HG02588 (cell line): ENCODE measurements at regions not wholly inside any gene's neighbourhood (a gene's known extent, or its start where the extent isn't known, plus 50 kb on each side); places are given as distances from the start of the nearest gene placed in this dataset.
"Not testable (repeated sequence)": the region's sequence is repeated elsewhere in the genome, so short reads cannot be mapped to it uniquely, and the experiment has no call there.

ENCODE experiments used
- ATAC-seq: cut with Tn5 transposase; IDR thresholded peaks from one replicate; pipeline ENCODE4 v1.9.1; 2021; ENCODE audit warnings: mild to moderate bottlenecking, moderate library complexity; ENCODE audit not compliant: unreplicated experiment

DNA sequence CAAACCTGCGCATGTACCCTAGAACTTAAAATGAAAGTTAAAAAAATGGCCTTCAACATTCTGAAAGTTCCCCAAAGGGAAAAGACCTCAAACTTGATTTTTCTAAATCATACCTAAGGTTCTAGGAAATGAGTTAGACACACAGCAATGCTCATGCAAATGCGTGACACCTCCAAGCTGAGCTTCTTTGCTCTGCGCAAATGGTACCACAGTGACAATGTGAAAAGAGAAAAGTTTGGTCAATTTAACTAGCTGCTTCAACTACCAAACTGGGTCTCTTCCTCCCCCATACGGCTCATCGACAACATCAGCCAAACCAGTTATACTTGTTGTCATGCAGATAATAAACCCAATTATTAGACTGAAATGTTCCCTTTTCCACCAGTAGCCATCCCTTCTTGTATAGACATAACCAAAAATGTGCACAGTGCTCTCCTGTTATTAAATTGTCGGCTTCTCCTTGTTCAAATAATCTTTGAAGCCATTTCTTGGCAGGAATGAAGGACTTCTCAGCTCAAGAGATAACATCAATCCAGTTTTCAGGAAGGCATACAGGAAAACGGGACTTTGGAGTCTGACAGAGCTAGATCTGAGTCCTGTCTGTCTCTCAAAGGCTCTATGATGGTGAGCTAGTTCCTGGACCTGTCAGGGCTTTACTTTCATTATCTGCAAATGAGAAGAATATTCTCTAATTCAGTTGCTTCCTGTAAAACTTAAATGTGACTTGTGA is 185.6 kb upstream of the NR3C1 start:
- no peak for ATAC-seq

DNA sequence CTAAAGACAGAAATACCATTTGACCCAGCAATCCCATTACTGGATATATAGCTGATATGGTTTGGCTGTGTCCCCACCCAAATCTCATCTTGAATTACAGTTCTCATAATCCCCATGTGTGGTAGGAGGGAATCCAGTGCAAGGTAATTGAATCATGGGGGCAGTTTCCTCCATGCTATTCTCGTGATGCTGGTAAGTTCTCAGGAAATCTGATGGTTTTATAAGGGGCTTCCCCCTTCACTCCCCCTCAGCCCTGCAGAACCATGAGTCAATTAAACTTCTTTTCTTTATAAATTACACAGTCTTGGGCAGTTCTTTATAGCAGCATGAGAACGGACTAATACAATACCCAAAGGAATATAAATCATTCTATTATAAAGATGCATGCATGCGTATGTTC is 184.6 kb upstream of the NR3C1 start:
- not testable (repeated sequence) for ATAC-seq

GRCh38 chr5:143586781-143587362 is 183.4 kb upstream of the NR3C1 start:
- no peak for ATAC-seq

DNA sequence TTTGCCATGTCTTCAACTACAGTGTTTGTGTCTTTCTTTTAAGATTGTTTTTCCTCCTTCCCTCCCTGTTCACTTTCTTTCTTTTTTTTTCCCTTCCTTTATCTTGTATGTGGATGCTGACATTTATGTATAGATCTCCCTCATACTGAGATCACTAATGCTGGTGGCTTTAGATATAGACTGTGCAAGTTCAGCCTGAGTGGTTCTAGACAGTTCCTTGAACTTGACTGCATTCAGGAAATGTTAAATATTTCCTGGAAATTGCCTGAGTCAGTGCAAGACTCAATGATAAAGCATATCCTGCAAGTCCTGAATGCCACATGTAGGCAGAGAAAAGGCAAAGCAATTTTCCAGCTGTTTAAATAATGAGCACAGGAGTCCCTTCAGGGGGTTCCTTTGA is 182.5 kb upstream of the NR3C1 start:
- ATAC-seq = no peak

DNA sequence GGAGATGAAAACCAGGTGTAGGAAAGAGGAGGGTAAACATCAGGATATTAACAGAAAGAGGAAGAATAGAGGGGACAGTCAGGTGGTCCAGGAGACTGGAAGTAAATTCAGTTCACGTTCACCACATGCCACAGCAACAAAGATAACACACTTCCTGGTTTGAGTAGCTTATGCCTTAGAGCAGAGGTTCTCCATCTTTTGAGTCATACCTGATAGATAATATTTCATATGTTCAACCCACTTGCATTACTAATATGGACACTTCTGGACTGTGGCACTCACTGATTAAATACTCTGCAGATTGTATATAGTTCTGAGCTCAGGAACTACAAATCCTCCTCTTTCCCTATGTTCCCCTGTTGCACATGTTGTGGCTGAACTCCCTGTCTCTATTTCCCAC is 179.9 kb upstream of the NR3C1 start:
- no peak for ATAC-seq

- no peak for ATAC-seq
Observed at GRCh38 chr5:143582869-143583268, 179.4 kb upstream of the NR3C1 start.

GRCh38 chr5:143582176-143582575 is 178.7 kb upstream of the NR3C1 start:
- no peak for ATAC-seq

DNA sequence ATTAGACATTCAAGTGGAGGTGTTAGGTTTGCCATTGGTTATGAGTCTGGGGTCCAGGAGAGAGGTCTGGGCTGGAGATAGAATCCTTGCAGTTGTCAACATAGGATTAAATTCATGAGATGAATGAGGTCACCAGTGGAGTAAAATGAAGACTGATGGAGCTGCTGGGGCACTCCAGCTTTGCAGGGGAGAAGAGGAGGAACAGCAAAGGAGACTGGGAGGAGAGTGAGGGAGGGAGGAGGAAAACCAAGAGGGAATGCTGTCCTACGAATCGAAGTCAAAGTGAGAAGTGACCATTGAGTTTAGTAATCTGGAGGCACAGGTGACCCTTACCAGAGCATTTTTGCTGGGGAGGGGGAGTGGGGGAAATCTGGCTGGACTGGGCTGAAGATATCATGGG is 178.2 kb upstream of the NR3C1 start:
- ATAC-seq = no peak

GRCh38 chr5:143581147-143581546 is 177.7 kb upstream of the NR3C1 start:
- ATAC-seq = no peak

- ATAC-seq = no peak
Observed at GRCh38 chr5:143576711-143577484, 173.4 kb upstream of the NR3C1 start.

- ATAC-seq = no peak
Observed at GRCh38 chr5:143575286-143575685, 171.8 kb upstream of the NR3C1 start.

DNA sequence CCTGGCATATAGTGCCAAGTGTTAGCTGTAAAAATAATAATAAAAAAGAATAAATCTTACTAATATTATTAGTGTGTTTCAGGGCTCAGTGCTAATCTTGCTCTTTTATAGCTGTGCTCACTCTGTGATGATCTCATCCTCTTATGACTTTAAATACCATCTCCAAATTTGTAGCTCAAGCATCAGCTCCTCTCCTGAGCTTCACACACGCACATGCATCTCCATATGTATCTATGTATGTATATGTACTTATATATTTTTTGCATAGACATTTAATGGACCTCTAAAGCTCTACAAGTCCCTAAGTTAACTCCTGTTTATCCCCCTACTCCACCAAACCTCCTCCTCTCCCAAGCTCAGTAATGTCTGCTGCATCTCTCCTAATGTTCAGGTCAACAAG is 170.8 kb upstream of the NR3C1 start:
- ATAC-seq = no peak

GRCh38 chr5:143573568-143574170 is 170.2 kb upstream of the NR3C1 start:
- no peak for ATAC-seq

DNA sequence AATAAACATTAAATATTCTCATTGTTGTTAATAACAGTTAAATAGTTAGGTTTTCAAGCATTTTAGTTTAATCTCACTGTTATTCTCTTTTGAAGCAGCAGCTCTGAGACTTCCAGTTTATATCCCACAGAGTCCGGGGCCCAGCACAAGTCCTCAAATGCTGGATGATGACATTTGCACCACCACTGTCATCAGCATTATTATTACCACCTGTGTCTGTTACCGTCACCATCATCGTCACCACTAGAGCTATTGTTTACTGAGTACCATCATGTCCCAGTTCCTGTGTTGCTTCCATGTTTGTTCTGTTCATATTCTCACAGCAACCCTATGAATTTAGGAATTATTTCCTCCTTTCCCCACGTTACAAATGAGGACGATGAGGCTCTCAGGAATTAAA is 169.2 kb upstream of the NR3C1 start:
- no peak for ATAC-seq

GRCh38 chr5:143571642-143572624 is 168.4 kb upstream of the NR3C1 start:
- no peak for ATAC-seq

DNA sequence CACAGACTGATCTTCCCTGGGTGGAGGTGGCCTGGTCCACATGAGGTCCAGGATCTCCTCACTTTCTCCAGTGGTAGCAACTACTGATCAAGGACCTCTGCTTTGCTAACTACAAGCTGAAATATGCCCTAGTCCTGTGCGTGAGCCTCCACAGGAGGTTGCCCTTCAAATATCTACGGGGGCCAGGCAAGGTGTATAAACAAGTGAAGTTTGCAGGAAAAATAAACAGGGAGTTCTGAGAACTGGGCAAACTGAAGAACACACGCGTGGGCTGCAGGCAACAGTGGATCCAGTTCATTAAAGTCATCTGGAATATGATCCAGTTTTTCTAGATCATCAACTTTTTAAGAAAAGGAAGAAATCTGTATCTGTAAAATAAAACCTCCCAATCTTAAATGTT is 167.5 kb upstream of the NR3C1 start:
- ATAC-seq = no peak

DNA sequence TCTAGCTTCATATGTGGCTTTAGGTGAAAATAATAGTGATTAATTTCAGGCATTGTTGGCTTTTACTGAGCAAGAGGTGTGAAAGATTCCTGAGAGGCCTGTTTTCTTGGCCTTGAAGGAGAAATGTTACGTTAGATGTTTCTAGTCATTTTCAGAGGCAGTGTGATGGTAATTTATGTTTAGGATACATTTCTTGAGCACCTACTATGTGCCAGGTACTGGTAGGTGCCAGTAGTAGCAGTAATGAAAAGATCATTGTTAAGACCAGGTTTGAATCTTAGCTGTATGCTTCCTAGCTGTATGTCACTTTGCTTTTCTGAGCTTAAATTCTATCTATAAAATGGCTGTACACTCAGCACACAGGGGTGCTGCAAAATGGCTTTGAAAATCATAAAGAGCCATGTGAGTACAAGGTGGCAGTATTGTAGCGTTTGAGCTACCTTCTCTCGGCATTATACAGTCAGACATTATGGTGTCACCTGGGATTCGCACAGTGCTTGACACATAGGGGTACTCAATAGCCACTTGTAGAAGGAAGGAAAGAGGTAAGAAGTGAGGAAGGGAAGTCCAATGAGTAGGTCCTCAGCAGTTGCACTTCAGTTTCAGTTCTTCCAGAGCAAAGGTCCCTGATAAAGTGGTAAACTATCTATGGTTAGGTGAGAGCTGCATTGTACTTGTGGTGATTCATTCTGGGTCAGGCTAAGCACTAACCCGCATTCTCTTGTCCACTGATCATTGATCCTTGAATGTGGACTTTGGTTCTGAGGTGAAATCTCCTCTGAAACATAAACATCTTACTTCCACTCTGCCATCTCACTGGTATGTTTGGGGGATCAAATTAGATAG is 166.5 kb upstream of the NR3C1 start:
- no peak for ATAC-seq

GRCh38 chr5:143569213-143569701 is 165.8 kb upstream of the NR3C1 start:
- ATAC-seq = no peak
